ENCODE measurements at regions not wholly inside any gene's neighbourhood (a gene's known extent, or its start where the extent isn't known, plus 50 kb on each side); places are given as distances from the start of the nearest gene placed in this dataset.

DNA sequence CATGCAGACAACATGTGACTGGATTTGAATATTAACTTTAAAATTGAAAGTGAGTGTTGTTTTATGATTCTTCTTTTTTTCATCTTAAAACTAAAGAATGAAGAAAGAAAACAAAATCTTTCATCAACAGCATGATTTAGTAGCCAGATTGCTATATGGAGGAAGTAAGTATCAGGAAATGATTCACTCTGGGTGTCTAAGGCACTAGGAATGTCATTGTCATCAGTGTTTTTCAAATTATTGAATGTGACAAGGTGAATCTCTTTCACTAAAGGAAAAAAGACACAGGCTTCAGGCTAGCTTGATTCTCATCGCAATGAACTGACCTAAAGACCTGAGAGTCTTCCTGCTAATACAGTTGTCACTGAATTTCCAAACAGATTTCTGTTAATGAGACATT, 430.1 kb downstream of the FBXO15 start:
- TF ChIP-seq, protein P1, sequence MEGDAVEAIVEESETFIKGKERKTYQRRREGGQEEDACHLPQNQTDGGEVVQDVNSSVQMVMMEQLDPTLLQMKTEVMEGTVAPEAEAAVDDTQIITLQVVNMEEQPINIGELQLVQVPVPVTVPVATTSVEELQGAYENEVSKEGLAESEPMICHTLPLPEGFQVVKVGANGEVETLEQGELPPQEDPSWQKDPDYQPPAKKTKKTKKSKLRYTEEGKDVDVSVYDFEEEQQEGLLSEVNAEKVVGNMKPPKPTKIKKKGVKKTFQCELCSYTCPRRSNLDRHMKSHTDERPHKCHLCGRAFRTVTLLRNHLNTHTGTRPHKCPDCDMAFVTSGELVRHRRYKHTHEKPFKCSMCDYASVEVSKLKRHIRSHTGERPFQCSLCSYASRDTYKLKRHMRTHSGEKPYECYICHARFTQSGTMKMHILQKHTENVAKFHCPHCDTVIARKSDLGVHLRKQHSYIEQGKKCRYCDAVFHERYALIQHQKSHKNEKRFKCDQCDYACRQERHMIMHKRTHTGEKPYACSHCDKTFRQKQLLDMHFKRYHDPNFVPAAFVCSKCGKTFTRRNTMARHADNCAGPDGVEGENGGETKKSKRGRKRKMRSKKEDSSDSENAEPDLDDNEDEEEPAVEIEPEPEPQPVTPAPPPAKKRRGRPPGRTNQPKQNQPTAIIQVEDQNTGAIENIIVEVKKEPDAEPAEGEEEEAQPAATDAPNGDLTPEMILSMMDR (IDR thresholded peaks at IDR 0.05; ENCODE audit: low read depth, low read length) = no peak

DNA sequence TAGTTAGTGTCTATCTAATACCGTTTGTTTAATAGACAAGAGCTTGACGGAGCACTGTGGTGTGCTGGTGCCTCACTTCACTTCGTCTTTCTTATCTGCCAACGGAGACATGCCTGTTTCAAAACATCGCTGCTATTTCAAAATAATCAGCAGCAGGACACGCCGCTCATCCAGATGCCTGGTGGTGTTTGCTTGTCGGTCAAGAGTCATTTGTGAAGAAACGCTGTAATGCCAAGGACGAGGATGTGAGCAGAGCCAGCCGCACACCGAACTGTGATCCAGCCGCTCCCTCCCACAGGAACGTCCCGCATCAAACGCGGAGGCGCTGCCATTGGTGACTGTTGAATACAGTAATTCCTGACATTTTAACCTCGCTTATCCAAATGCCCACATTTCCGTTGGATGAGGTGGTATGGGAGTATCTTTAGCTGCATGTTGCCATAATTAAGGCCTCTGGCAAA, 432.4 kb downstream of the FBXO15 start:
- H3K4me3 ChIP-seq (ENCODE audit: low read depth, low read length) = peak overlapping the region; percentile 50
- TF ChIP-seq, protein P1 (IDR thresholded peaks at IDR 0.05; ENCODE audit: low read depth, low read length) = no peak

More for the DNA sequence above, 430.1 kb downstream of the FBXO15 start:
- H3K4me3 ChIP-seq (ENCODE audit: low read depth, low read length) = no peak overlapping the region

DNA sequence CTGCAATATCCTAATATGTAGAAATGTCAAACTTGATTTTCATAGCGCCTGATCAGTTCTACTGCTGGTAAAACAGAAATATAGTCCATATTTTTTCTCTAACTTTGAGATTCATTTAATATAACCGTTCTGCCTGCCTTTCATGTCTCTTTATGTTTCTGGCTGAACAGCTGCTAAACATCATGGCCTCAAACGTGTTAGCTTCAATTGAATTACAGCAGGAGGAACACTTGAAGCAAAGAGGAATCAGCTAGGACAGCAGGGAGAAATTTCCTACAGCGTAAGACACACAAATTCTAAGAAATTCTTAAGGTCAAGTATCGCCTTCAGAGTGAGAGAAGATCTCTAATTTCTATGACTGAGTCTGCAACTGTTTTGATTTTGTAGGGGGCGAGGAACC, 433.2 kb downstream of the FBXO15 start:
- TF ChIP-seq, protein P1 (IDR thresholded peaks at IDR 0.05; ENCODE audit: low read depth, low read length) = no peak
- H3K4me3 ChIP-seq (ENCODE audit: low read depth, low read length) = no peak overlapping the region

DNA sequence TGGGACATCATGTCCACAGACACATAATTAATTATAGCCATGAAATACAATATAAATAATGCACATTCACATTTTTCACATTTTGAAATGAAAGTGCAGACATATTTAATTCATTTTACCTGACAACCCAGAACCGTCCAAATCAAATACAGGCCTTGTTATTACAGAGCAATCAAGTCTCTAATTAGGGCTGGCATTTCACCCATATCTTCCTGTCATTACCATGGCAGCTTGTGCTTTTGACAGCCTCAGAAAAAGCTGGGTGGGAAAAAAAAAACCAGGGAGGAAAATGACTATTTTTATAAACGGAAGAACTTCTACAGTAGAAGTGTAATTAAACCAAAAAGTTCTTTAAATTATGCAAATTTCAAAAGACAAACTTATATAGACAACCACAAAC, 436.4 kb downstream of the FBXO15 start:
- TF ChIP-seq, protein P1 (IDR thresholded peaks at IDR 0.05; ENCODE audit: low read depth, low read length) = no peak
- no peak overlapping the region for H3K4me3 ChIP-seq (ENCODE audit: low read depth, low read length)

DNA sequence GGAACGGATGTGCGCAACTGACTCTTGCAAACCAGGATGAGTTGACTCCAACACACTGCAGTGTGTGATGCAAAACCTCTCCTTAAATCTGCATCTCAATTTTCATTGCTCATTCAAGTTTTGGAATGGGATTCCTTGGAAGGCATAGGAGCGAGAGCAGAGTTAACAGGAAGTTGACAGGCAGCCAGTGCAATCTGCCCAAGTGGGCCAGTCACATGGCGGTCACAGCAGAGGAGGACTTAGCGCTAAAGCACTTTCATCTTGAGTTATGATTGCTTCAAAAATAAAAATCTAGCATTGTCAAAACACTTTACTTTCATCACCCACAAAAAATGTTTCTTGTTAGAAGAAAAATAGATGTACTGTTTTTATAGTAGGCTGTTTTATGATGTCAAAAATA, 439.0 kb downstream of the FBXO15 start:
- H3K4me3 ChIP-seq (ENCODE audit: low read depth, low read length) = no peak overlapping the region
- TF ChIP-seq, protein P1 (IDR thresholded peaks at IDR 0.05; ENCODE audit: low read depth, low read length) = no peak

DNA sequence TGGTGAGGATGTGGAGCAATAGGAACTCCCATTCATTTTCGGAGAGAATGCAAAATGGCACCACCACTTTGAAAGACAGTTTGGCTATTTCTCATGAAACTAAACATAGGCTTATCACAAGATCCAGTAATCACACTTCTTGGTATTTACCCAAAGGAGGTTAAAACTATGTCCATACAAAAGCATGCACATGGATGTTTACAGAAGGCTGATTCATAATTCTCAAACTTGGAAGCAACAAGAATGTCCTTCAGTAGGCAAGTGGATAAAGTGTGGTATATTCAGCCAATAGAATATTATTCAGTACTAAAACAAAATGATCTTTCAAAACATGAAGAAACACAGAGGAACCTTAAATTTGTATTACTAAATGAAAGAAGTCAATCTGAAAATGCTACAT, 440.6 kb downstream of the FBXO15 start:
- H3K4me3 ChIP-seq (ENCODE audit: low read depth, low read length) = no peak overlapping the region
- TF ChIP-seq, protein P1 (IDR thresholded peaks at IDR 0.05; ENCODE audit: low read depth, low read length) = no peak

DNA sequence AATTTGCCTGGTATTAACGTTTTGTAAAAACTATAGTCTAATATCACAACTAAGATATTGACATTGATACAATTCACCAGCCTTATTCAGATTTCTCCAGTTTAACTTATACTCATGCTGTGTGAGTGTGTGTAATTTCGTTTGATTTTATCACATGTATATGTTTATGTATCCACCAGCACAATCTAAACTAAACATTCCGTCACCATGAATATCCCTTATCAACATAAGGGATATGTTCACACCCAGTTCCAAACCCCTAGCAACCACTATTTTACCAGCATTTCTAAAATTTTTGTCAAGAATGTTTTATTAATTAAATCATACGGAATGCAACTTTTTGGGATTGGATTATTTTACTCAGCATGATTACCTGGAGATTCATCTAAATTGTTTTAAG, 450.3 kb downstream of the FBXO15 start:
- TF ChIP-seq, protein P1 (IDR thresholded peaks at IDR 0.05; ENCODE audit: low read depth, low read length) = no peak
- H3K4me3 ChIP-seq (ENCODE audit: low read depth, low read length) = no peak overlapping the region

All from WI38 (cell line).